Stimulated activated effector memory CD8-positive, alpha-beta T cell treated with anti-CD3 and anti-CD28 coated beads, Interleukin-12 subunit alpha, Interleukin-12 subunit beta, amount 100 ng/mL, for 72 hours (primary cell): ENCODE measurements at regions not wholly inside any gene's neighbourhood (a gene's known extent, or its start where the extent isn't known, plus 50 kb on each side); places are given as distances from the start of the nearest gene placed in this dataset.
"Not testable (repeated sequence)": the region's sequence is repeated elsewhere in the genome, so short reads cannot be mapped to it uniquely, and the experiment has no call there.

Experiments used
- ATAC-seq: fragments of 150-1000 bp; cut with Tn5 transposase; 2 replicates; pipeline ENCODE4 v1.10.0; 2021
- DNase-seq, 2 donors: peaks; one replicate each; pipeline ENCODE4 v3.0.0; 2021 to 2022; ENCODE audit warnings: low spot score in 2 of 2
- H3K27ac Mint-ChIP-seq: one replicate; pipeline ENCODE4 v1.8.0; 2022; ENCODE audit warnings: mild to moderate bottlenecking, mixed read lengths
- H3K36me3 Mint-ChIP-seq: one replicate; pipeline ENCODE4 v1.8.0; 2022; ENCODE audit warnings: mild to moderate bottlenecking, mixed read lengths
- H3K4me1 Mint-ChIP-seq: one replicate; pipeline ENCODE4 v1.8.0; 2022; ENCODE audit warnings: mixed read lengths
- H3K4me3 Mint-ChIP-seq: one replicate; pipeline ENCODE4 v1.8.0; 2022; ENCODE audit warnings: mild to moderate bottlenecking, mixed read lengths
- H3K9me3 Mint-ChIP-seq: one replicate; pipeline ENCODE4 v1.8.0; 2022; ENCODE audit warnings: mixed read lengths

- no peak overlapping the region for H3K27ac Mint-ChIP-seq
- DNase-seq (no peak), ATAC-seq (no peak)
- peaks cover 14% of the 10 kb centered on the region for H3K9me3 Mint-ChIP-seq
- H3K36me3 Mint-ChIP-seq, result no peaks in the 10 kb centered on the region
- H3K4me3 Mint-ChIP-seq, result no peak overlapping the region
- no peaks in the 10 kb centered on the region for H3K4me1 Mint-ChIP-seq
Measured at GRCh38 chr11:39674024-39674423, 1785.4 kb downstream of the LRRC4C start.

- DNase-seq (no peak), ATAC-seq (no peak)
- peaks cover 20% of the 10 kb centered on the region for H3K9me3 Mint-ChIP-seq
- H3K36me3 Mint-ChIP-seq, result no peaks in the 10 kb centered on the region
- H3K4me3 Mint-ChIP-seq, result no peak overlapping the region
- no peaks in the 10 kb centered on the region for H3K4me1 Mint-ChIP-seq
- no peak overlapping the region for H3K27ac Mint-ChIP-seq
Measured at GRCh38 chr11:39668640-39669039, 1790.8 kb downstream of the LRRC4C start.

- peak; percentile 46 for ATAC-seq
- H3K4me1 Mint-ChIP-seq, result no peaks in the 10 kb centered on the region
Measured at GRCh38 chr11:39664023-39664422, 1795.4 kb downstream of the LRRC4C start.

GRCh38 chr11:39661890-39662289, 1797.6 kb downstream of the LRRC4C start:
- no peak overlapping the region for H3K4me3 Mint-ChIP-seq
- H3K27ac Mint-ChIP-seq, result no peak overlapping the region
- H3K4me1 Mint-ChIP-seq, result no peaks in the 10 kb centered on the region
- ATAC-seq (no peak), DNase-seq (no peak)
- H3K9me3 Mint-ChIP-seq, result peaks cover 29% of the 10 kb centered on the region
- H3K36me3 Mint-ChIP-seq, result no peaks in the 10 kb centered on the region

More at GRCh38 chr11:39664023-39664422, 1795.4 kb downstream of the LRRC4C start:
- H3K27ac Mint-ChIP-seq, result no peak overlapping the region
- DNase-seq, result no peak
- no peaks in the 10 kb centered on the region for H3K36me3 Mint-ChIP-seq
- H3K9me3 Mint-ChIP-seq, result peaks cover 30% of the 10 kb centered on the region
- no peak overlapping the region for H3K4me3 Mint-ChIP-seq

GRCh38 chr11:39651857-39652461, 1807.5 kb downstream of the LRRC4C start:
- DNase-seq (no peak), ATAC-seq (no peak)
- Mint-ChIP-seq H3K9me3 (peaks cover 13% of the 10 kb centered on the region), H3K4me1 (no peaks in the 10 kb centered on the region), H3K36me3 (no peaks in the 10 kb centered on the region), H3K27ac (no peak overlapping the region), H3K4me3 (no peak overlapping the region)

GRCh38 chr11:39641751-39642150, 1817.7 kb downstream of the LRRC4C start:
- no peak for ATAC-seq
- H3K4me3 Mint-ChIP-seq, result no peak overlapping the region
- H3K9me3 Mint-ChIP-seq, result peaks cover 29% of the 10 kb centered on the region
- H3K36me3 Mint-ChIP-seq, result no peaks in the 10 kb centered on the region
- DNase-seq, result no peak
- no peak overlapping the region for H3K27ac Mint-ChIP-seq
- no peaks in the 10 kb centered on the region for H3K4me1 Mint-ChIP-seq

GRCh38 chr11:39630365-39630764, 1829.1 kb downstream of the LRRC4C start:
- Mint-ChIP-seq H3K27ac (no peak overlapping the region), H3K4me1 (no peaks in the 10 kb centered on the region), H3K36me3 (no peaks in the 10 kb centered on the region), H3K9me3 (peaks cover 15% of the 10 kb centered on the region), H3K4me3 (no peak overlapping the region)
- no peak for ATAC-seq
- no peak for DNase-seq

- no peaks in the 10 kb centered on the region for H3K36me3 Mint-ChIP-seq
- no peaks in the 10 kb centered on the region for H3K4me1 Mint-ChIP-seq
- no peak overlapping the region for H3K4me3 Mint-ChIP-seq
- peaks cover 8% of the 10 kb centered on the region for H3K9me3 Mint-ChIP-seq
- no peak overlapping the region for H3K27ac Mint-ChIP-seq
- no peak for DNase-seq
- no peak for ATAC-seq
Measured at GRCh38 chr11:39628311-39628710, 1831.1 kb downstream of the LRRC4C start.

GRCh38 chr11:39620309-39620708, 1839.1 kb downstream of the LRRC4C start:
- ATAC-seq, H3K4me1 Mint-ChIP-seq, H3K27ac Mint-ChIP-seq, H3K36me3 Mint-ChIP-seq, H3K4me3 Mint-ChIP-seq, DNase-seq: not testable (repeated sequence)
- H3K9me3 Mint-ChIP-seq, result peaks cover 12% of the 10 kb centered on the region

- Mint-ChIP-seq H3K36me3 (no peaks in the 10 kb centered on the region), H3K9me3 (peaks cover 14% of the 10 kb centered on the region), H3K27ac (no peak overlapping the region), H3K4me1 (no peaks in the 10 kb centered on the region), H3K4me3 (no peak overlapping the region)
- DNase-seq, result no peak
- ATAC-seq, result no peak
Measured at GRCh38 chr11:39617971-39618370, 1841.5 kb downstream of the LRRC4C start.

- DNase-seq, result no peak
- H3K4me1 Mint-ChIP-seq, result no peaks in the 10 kb centered on the region
- H3K36me3 Mint-ChIP-seq, result no peaks in the 10 kb centered on the region
- no peak for ATAC-seq
- no peak overlapping the region for H3K4me3 Mint-ChIP-seq
- peaks cover 6% of the 10 kb centered on the region for H3K9me3 Mint-ChIP-seq
- no peak overlapping the region for H3K27ac Mint-ChIP-seq
Measured at GRCh38 chr11:39589391-39589790, 1870.1 kb downstream of the LRRC4C start.

GRCh38 chr11:39586036-39586435, 1873.4 kb downstream of the LRRC4C start:
- DNase-seq (no peak), ATAC-seq (no peak)
- Mint-ChIP-seq H3K27ac (no peak overlapping the region), H3K9me3 (peaks cover 12% of the 10 kb centered on the region), H3K4me3 (no peak overlapping the region), H3K4me1 (no peaks in the 10 kb centered on the region), H3K36me3 (no peaks in the 10 kb centered on the region)

GRCh38 chr11:39571081-39571480, 1888.4 kb downstream of the LRRC4C start:
- Mint-ChIP-seq H3K36me3 (no peaks in the 10 kb centered on the region), H3K9me3 (no peaks in the 10 kb centered on the region), H3K4me3 (no peak overlapping the region), H3K27ac (no peak overlapping the region), H3K4me1 (no peaks in the 10 kb centered on the region)
- no peak for DNase-seq
- ATAC-seq, result no peak

GRCh38 chr11:39570526-39570925, 1888.9 kb downstream of the LRRC4C start:
- Mint-ChIP-seq H3K4me3 (no peak overlapping the region), H3K4me1 (no peaks in the 10 kb centered on the region), H3K27ac (no peak overlapping the region), H3K9me3 (no peaks in the 10 kb centered on the region), H3K36me3 (no peaks in the 10 kb centered on the region)
- ATAC-seq (no peak), DNase-seq (no peak)

- no peak for DNase-seq
- peaks cover 4% of the 10 kb centered on the region for H3K9me3 Mint-ChIP-seq
- no peak for ATAC-seq
- H3K36me3 Mint-ChIP-seq, result no peaks in the 10 kb centered on the region
- no peak overlapping the region for H3K4me3 Mint-ChIP-seq
- H3K4me1 Mint-ChIP-seq, result no peaks in the 10 kb centered on the region
- no peak overlapping the region for H3K27ac Mint-ChIP-seq
Measured at GRCh38 chr11:39569789-39570188, 1889.7 kb downstream of the LRRC4C start.

- ATAC-seq (no peak), DNase-seq (no peak)
- Mint-ChIP-seq H3K4me3 (no peak overlapping the region), H3K4me1 (no peaks in the 10 kb centered on the region), H3K27ac (no peak overlapping the region), H3K36me3 (no peaks in the 10 kb centered on the region), H3K9me3 (peaks cover 28% of the 10 kb centered on the region)
Measured at GRCh38 chr11:39542460-39542859, 1917.0 kb downstream of the LRRC4C start.

- no peak overlapping the region for H3K4me3 Mint-ChIP-seq
- DNase-seq (no peak), ATAC-seq (no peak)
- H3K27ac Mint-ChIP-seq, result no peak overlapping the region
- no peaks in the 10 kb centered on the region for H3K4me1 Mint-ChIP-seq
- peaks cover 25% of the 10 kb centered on the region for H3K9me3 Mint-ChIP-seq
- H3K36me3 Mint-ChIP-seq, result no peaks in the 10 kb centered on the region
Measured at GRCh38 chr11:39541945-39542351, 1917.5 kb downstream of the LRRC4C start.
